22Rv1 (cell line): ENCODE measurements at regions not wholly inside any gene's neighbourhood (a gene's known extent, or its start where the extent isn't known, plus 50 kb on each side); places are given as distances from the start of the nearest gene placed in this dataset.

ENCODE experiments used
- H3K27ac ChIP-seq: fragments of 450-650 bp; 2 replicates; pipeline ENCODE4 v1.5.1; 2017
- ZFX ChIP-seq: fragments of 450-650 bp; IDR thresholded peaks from 2 replicates; pipeline ENCODE4 v1.6.1; 2017; ENCODE audit warnings: antibody characterized with exemption, borderline replicate concordance
- TF ChIP-seq, protein P1 (sequence below): fragments of 450-650 bp; IDR thresholded peaks from 2 replicates; pipeline ENCODE4 v1.5.1; 2017; ENCODE audit warnings: mild to moderate bottlenecking

DNA sequence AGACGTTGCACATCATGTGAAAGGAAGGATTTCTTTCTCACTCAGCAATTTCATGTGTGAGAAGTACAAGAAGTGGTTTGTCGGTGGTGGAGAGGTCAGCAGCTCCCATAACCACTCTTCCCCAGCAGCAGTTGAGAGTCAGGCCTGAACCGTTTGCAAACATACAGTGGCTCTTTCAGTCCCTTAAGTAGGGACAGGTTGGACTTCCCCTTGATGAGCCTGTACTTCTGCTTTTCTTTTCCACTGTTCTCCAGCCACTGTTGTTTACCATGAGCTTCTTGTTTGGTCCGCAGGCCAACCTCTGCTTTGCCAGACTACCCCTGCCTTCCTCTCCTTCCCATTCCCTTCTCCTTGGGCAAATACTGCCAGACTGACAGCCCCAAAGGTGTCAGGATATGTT is 391.3 kb upstream of the CELF4 start:
- TF ChIP-seq, protein P1, sequence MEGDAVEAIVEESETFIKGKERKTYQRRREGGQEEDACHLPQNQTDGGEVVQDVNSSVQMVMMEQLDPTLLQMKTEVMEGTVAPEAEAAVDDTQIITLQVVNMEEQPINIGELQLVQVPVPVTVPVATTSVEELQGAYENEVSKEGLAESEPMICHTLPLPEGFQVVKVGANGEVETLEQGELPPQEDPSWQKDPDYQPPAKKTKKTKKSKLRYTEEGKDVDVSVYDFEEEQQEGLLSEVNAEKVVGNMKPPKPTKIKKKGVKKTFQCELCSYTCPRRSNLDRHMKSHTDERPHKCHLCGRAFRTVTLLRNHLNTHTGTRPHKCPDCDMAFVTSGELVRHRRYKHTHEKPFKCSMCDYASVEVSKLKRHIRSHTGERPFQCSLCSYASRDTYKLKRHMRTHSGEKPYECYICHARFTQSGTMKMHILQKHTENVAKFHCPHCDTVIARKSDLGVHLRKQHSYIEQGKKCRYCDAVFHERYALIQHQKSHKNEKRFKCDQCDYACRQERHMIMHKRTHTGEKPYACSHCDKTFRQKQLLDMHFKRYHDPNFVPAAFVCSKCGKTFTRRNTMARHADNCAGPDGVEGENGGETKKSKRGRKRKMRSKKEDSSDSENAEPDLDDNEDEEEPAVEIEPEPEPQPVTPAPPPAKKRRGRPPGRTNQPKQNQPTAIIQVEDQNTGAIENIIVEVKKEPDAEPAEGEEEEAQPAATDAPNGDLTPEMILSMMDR: no peak
- TF ChIP-seq ZFX: no peak
- no peak overlapping the region for H3K27ac ChIP-seq

GRCh38 chr18:37956020-37956419 is 390.4 kb upstream of the CELF4 start:
- H3K27ac ChIP-seq: no peak overlapping the region
- TF ChIP-seq, protein P1: no peak
- TF ChIP-seq ZFX: no peak

DNA sequence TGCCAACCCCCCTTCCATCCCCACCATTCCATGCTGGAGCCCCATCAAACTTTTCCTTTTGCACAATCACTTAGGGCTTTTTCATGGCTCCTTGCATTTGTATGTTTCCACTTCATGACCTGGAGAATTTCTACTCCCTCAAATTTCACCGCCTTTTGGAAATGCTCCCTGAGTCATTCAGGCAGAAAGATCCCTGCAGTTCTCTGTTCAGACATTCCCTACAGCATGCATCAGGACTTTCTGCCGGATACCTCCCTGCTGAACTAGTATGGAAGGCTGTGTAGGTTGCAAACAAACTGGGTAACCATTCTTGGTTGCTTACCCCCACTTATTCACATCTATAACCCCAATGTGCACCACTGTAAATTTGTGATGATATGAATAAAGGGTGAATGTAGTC is 389.6 kb upstream of the CELF4 start:
- no peak overlapping the region for H3K27ac ChIP-seq
- TF ChIP-seq, protein P1: no peak
- TF ChIP-seq ZFX: no peak

DNA sequence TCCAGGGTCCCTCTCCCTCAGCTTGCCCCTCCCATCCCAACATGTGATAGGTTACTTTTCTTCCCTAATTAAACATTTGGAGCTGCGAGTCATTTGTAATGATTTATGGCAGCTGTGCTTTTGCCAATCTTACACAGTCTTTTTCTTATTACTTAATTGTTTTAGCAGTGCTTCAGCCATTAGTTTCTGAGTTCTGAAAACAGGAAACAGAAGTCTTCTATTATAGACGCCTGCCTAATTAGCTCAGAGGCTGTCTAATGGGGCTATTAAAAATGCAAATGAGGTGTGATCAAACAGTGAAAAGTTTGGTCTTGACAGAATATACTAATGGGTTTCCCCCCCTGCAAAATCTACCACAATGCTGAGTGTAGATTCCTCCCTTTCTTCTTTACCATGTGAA is 388.3 kb upstream of the CELF4 start:
- no peak overlapping the region for H3K27ac ChIP-seq
- no peak for TF ChIP-seq ZFX
- TF ChIP-seq, protein P1: no peak

- no peak overlapping the region for H3K27ac ChIP-seq
- no peak for TF ChIP-seq ZFX
- TF ChIP-seq, protein P1: no peak
Observed at GRCh38 chr18:37948471-37948870, 382.9 kb upstream of the CELF4 start.

GRCh38 chr18:37946324-37946723 is 380.7 kb upstream of the CELF4 start:
- H3K27ac ChIP-seq: no peak overlapping the region
- TF ChIP-seq, protein P1: no peak
- no peak for TF ChIP-seq ZFX

- no peak overlapping the region for H3K27ac ChIP-seq
- no peak for TF ChIP-seq ZFX
- TF ChIP-seq, protein P1: no peak
Observed at GRCh38 chr18:37944700-37945270, 379.2 kb upstream of the CELF4 start.
